Endodermal cell (in vitro differentiated cells): ENCODE measurements at regions not wholly inside any gene's neighbourhood (a gene's known extent, or its start where the extent isn't known, plus 50 kb on each side); places are given as distances from the start of the nearest gene placed in this dataset.

Experiments used
- DNase-seq: peaks from one replicate; pipeline ENCODE4 v3.0.0-alpha.2; 2017
- H3K27ac ChIP-seq: 2 replicates; pipeline ENCODE4 v1.5.1; 2013; ENCODE audit warnings: mild to moderate bottlenecking, low read depth, low read length, moderate library complexity
- H3K27me3 ChIP-seq: 2 replicates; pipeline ENCODE4 v1.6.1; 2013; ENCODE audit warnings: mild to moderate bottlenecking, low read length, moderate library complexity; ENCODE audit not compliant: insufficient read depth, control insufficient read depth, poor library complexity, severe bottlenecking
- H3K36me3 ChIP-seq: 2 replicates; pipeline ENCODE4 v1.7.0; 2013; ENCODE audit warnings: mild to moderate bottlenecking, low read length, moderate library complexity; ENCODE audit not compliant: control insufficient read depth, insufficient read depth
- H3K4me1 ChIP-seq: one replicate; pipeline ENCODE4 v1.7.0; 2013; ENCODE audit warnings: low read length; ENCODE audit not compliant: control insufficient read depth, insufficient read depth
- H3K4me3 ChIP-seq: 2 replicates; pipeline ENCODE4 v1.5.1; 2013; ENCODE audit warnings: mild to moderate bottlenecking, low read length, moderate library complexity
- H3K9ac ChIP-seq: 2 replicates; pipeline ENCODE4 v1.6.1; 2013; ENCODE audit warnings: mild to moderate bottlenecking, low read length, moderate library complexity; ENCODE audit not compliant: poor library complexity, severe bottlenecking; ENCODE audit errors: extremely low read depth
- H3K9me3 ChIP-seq: 2 replicates; pipeline ENCODE4 v1.6.1; 2013; ENCODE audit warnings: mild to moderate bottlenecking, low read length, moderate library complexity; ENCODE audit not compliant: control insufficient read depth
- H3K27ac Mint-ChIP-seq: 2 replicates; pipeline ENCODE4 v1.8.0; 2020; ENCODE audit warnings: mixed read lengths
- H3K27me3 Mint-ChIP-seq: 2 replicates; pipeline ENCODE4 v1.8.0; 2021; ENCODE audit warnings: mild to moderate bottlenecking, mixed read lengths; ENCODE audit not compliant: insufficient read depth
- H3K36me3 Mint-ChIP-seq: 2 replicates; pipeline ENCODE4 v1.8.0; 2020; ENCODE audit warnings: low read depth, mixed read lengths
- H3K4me1 Mint-ChIP-seq: 2 replicates; pipeline ENCODE4 v1.8.0; 2020; ENCODE audit warnings: mixed read lengths
- H3K4me3 Mint-ChIP-seq: 2 replicates; pipeline ENCODE4 v1.8.0; 2020; ENCODE audit warnings: mild to moderate bottlenecking, moderate library complexity, mixed read lengths
- H3K9me3 Mint-ChIP-seq: 2 replicates; pipeline ENCODE4 v1.8.0; 2020; ENCODE audit warnings: mild to moderate bottlenecking, mixed read lengths
- CTCF ChIP-seq: fragments of 200-600 bp; sonication (generic); conservative IDR thresholded peaks from 2 replicates; pipeline ENCODE4 v1.5.0; 2021; ENCODE audit warnings: antibody characterized with exemption, mild to moderate bottlenecking
- WGBS, 2 experiments: methylation state at CpG; one replicate each; pipeline versions ENCODE4 v1.1.5 to v1.1.7; 2013; ENCODE audit warnings: missing lambda C conversion rate in 2 of 2, mixed read lengths in 1 of 2; ENCODE audit not compliant: insufficient coverage in 1 of 2, insufficient read length in 1 of 2; 5-methylcytosine and 5-hydroxymethylcytosine counted together

- no peaks in the 10 kb centered on the region for H3K36me3 ChIP-seq
- no peaks in the 10 kb centered on the region for H3K36me3 Mint-ChIP-seq
- H3K9me3 ChIP-seq: no peaks in the 10 kb centered on the region
- H3K9ac ChIP-seq: no peak overlapping the region
- no peak overlapping the region for H3K27ac Mint-ChIP-seq
- H3K4me1 Mint-ChIP-seq: no peaks in the 10 kb centered on the region
- no peaks in the 10 kb centered on the region for H3K27me3 ChIP-seq
- no peaks in the 10 kb centered on the region for H3K27me3 Mint-ChIP-seq
- no peak overlapping the region for H3K4me3 ChIP-seq
- H3K4me1 ChIP-seq: no peaks in the 10 kb centered on the region
- no peak overlapping the region for H3K27ac ChIP-seq
- WGBS, 2 experiments: 97% methylated on average over 2 of the region's 2 CpGs; no CpG with 5 or more reads in 1 of the 2 experiments
- no peak for TF ChIP-seq CTCF
- DNase-seq: no peak
- no peak overlapping the region for H3K4me3 Mint-ChIP-seq
- no peaks in the 10 kb centered on the region for H3K9me3 Mint-ChIP-seq
Measured at GRCh38 chr2:82708681-82709080, 1750.4 kb downstream of the SUCLG1 start.

GRCh38 chr2:82697231-82697630 is 1761.8 kb downstream of the SUCLG1 start:
- H3K4me3 ChIP-seq: no peak overlapping the region
- Mint-ChIP-seq H3K36me3 (no peaks in the 10 kb centered on the region), H3K27me3 (no peaks in the 10 kb centered on the region), H3K4me1 (no peaks in the 10 kb centered on the region), H3K9me3 (no peaks in the 10 kb centered on the region), H3K27ac (no peak overlapping the region), H3K4me3 (no peak overlapping the region)
- H3K9me3 ChIP-seq: no peaks in the 10 kb centered on the region
- H3K36me3 ChIP-seq: no peaks in the 10 kb centered on the region
- no peaks in the 10 kb centered on the region for H3K27me3 ChIP-seq
- H3K9ac ChIP-seq: no peak overlapping the region
- no peak for TF ChIP-seq CTCF
- no peaks in the 10 kb centered on the region for H3K4me1 ChIP-seq
- WGBS, 2 experiments: 85 to 100% methylated on average over 1 of the region's 1 CpG
- DNase-seq: no peak
- no peak overlapping the region for H3K27ac ChIP-seq

GRCh38 chr2:82694431-82694830 is 1764.6 kb downstream of the SUCLG1 start:
- no peak overlapping the region for H3K27ac Mint-ChIP-seq
- no peak overlapping the region for H3K4me3 ChIP-seq
- H3K4me1 ChIP-seq: no peaks in the 10 kb centered on the region
- H3K27ac ChIP-seq: no peak overlapping the region
- H3K4me1 Mint-ChIP-seq: no peaks in the 10 kb centered on the region
- H3K4me3 Mint-ChIP-seq: no peak overlapping the region
- no peak overlapping the region for H3K9ac ChIP-seq
- H3K9me3 ChIP-seq: no peaks in the 10 kb centered on the region
- no peaks in the 10 kb centered on the region for H3K9me3 Mint-ChIP-seq
- TF ChIP-seq CTCF: no peak
- 89% methylated on average over 1 of the region's 2 CpGs; no CpG with 5 or more reads in 1 of the 2 experiments for WGBS, 2 experiments
- no peak for DNase-seq
- no peaks in the 10 kb centered on the region for H3K36me3 ChIP-seq
- H3K27me3 ChIP-seq: no peaks in the 10 kb centered on the region
- H3K36me3 Mint-ChIP-seq: no peaks in the 10 kb centered on the region
- no peaks in the 10 kb centered on the region for H3K27me3 Mint-ChIP-seq
